K562 (cell line): ENCODE measurements at regions not wholly inside any gene's neighbourhood (a gene's known extent, or its start where the extent isn't known, plus 50 kb on each side); places are given as distances from the start of the nearest gene placed in this dataset.

Experiments
- ADNP ChIP-seq: fragments of 200-800 bp; sonication (Bioruptor generic); IDR thresholded peaks from 2 replicates; pipeline ENCODE4 v1.6.1; 2016; ENCODE audit warnings: missing genetic modification characterization, missing compliant biosample characterization
- CTCF ChIP-seq, 3 experiments: IDR thresholded peaks in 2 of 3; conservative IDR thresholded peaks in 1 of 3; 2 replicates each; pipeline ENCODE4 v1.5.1; 2011 to 2012; ENCODE audit warnings: low read length in 3 of 3, mild to moderate bottlenecking in 3 of 3, control low read depth in 2 of 3, improper control_type of control experiment in 1 of 3, inconsistent platforms in 1 of 3, low read depth in 1 of 3, mixed read lengths in 1 of 3, moderate library complexity in 1 of 3; ENCODE audit not compliant: insufficient read depth in 2 of 3
- GABPB2 ChIP-seq: fragments of 250-450 bp; sonication (Bioruptor Pico); conservative IDR thresholded peaks from 2 replicates; pipeline ENCODE4 v1.5.1; 2021; ENCODE audit warnings: mild to moderate bottlenecking
- PYGO2 ChIP-seq: fragments of 450-650 bp; IDR thresholded peaks from 2 replicates; pipeline ENCODE4 v1.6.1; 2016; ENCODE audit warnings: mild to moderate bottlenecking, missing genetic modification characterization, moderate library complexity, missing compliant biosample characterization
- SIN3A ChIP-seq, 2 experiments: fragments of 150-350 bp in 1 of 2; IDR thresholded peaks; 2 replicates each; pipeline ENCODE4 v1.6.1; 2011 to 2016; ENCODE audit warnings: borderline replicate concordance in 2 of 2, low read depth in 2 of 2, low read length in 2 of 2, mild to moderate bottlenecking in 2 of 2, moderate library complexity in 2 of 2; ENCODE audit not compliant: control insufficient read depth in 1 of 2
- SMARCC2 ChIP-seq: fragments of 450-650 bp; IDR thresholded peaks from 2 replicates; pipeline ENCODE4 v1.6.1; 2017; ENCODE audit warnings: antibody characterized with exemption, moderate library complexity, mild to moderate bottlenecking, low read depth
- SMC3 ChIP-seq: conservative IDR thresholded peaks from 2 replicates; pipeline ENCODE4 v1.6.1; 2011; ENCODE audit warnings: low read depth, low read length, improper control_type of control experiment; ENCODE audit not compliant: insufficient read depth
- TCF7L2 ChIP-seq: fragments of 150-350 bp; IDR thresholded peaks from 2 replicates; pipeline ENCODE4 v1.6.1; 2016; ENCODE audit warnings: low read depth, mild to moderate bottlenecking, low read length, moderate library complexity
- ZBTB49 ChIP-seq: sonication (generic); formaldehyde crosslinking; IDR thresholded peaks from 2 replicates; pipeline ENCODE4 v1.8.0; 2022; ENCODE audit warnings: missing genetic modification reagents, mild to moderate bottlenecking, borderline replicate concordance
- ZNF263 ChIP-seq: sonication (generic); formaldehyde crosslinking; IDR thresholded peaks from 2 replicates; pipeline ENCODE4 v1.8.0; 2022; ENCODE audit warnings: mild to moderate bottlenecking, missing genetic modification reagents, borderline replicate concordance
- ZNF41 ChIP-seq: fragments of 250-450 bp; sonication (Bioruptor Pico); conservative IDR thresholded peaks from 2 replicates; pipeline ENCODE4 v1.4.0; 2020; ENCODE audit warnings: mild to moderate bottlenecking

- TF ChIP-seq PYGO2 (tag) (no peak), SMC3 (no peak), CTCF (IDR thresholded peaks at IDR 0.05 in 2 of 3, conservative IDR thresholded peaks at IDR 0.05 in 1 of 3; ENCODE audit: insufficient read depth in 2 of 3, low read depth in 1 of 3, low read length in 3 of 3) (no peak), GABPB2 (CRISPR knock-in tag) (no peak), ZNF41 (CRISPR knock-in tag) (no peak), SIN3A (IDR thresholded peaks at IDR 0.05; ENCODE audit: borderline replicate concordance in 2 of 2, control insufficient read depth in 1 of 2, low read depth in 2 of 2, low read length in 2 of 2) (no peak), ADNP (no peak), SMARCC2 (no peak), TCF7L2 (no peak), ZBTB49 (CRISPR knock-in tag) (no peak), ZNF263 (CRISPR knock-in tag) (no peak)
Measured at GRCh38 chr13:34417896-34418295, 524.2 kb upstream of the NBEA start.
